ENCODE measurements at regions not wholly inside any gene's neighbourhood (a gene's known extent, or its start where the extent isn't known, plus 50 kb on each side); places are given as distances from the start of the nearest gene placed in this dataset.
"Not testable (repeated sequence)": the region's sequence is repeated elsewhere in the genome, so short reads cannot be mapped to it uniquely, and the experiment has no call there.

GRCh38 chr3:177495566-177495965 lies 298.3 kb upstream of the TBL1XR1 start:
- Histone ChIP-seq H3K4me3 (no peak overlapping the region), H3K9me3 (no peaks in the 10 kb centered on the region), H3K27me3 (no peaks in the 10 kb centered on the region), H3K36me3 (no peaks in the 10 kb centered on the region), H3K4me1 (ENCODE audit: insufficient read depth) (peaks cover 2% of the 10 kb centered on the region), H3K27ac (no peak overlapping the region)
- intact Hi-C loops (cut with DNase I): no loop called here
- DNase-seq: no peak
- TF ChIP-seq CTCF (IDR thresholded peaks at IDR 0.05): no peak
- TF ChIP-seq POLR2A (IDR thresholded peaks at IDR 0.05): no peak
- no peak for TF ChIP-seq EP300 (IDR thresholded peaks at IDR 0.05)

GRCh38 chr3:177498037-177498857 lies 301.0 kb upstream of the TBL1XR1 start:
- Histone ChIP-seq H3K27ac (no peak overlapping the region), H3K36me3 (no peaks in the 10 kb centered on the region), H3K4me1 (ENCODE audit: insufficient read depth) (no peaks in the 10 kb centered on the region), H3K27me3 (no peaks in the 10 kb centered on the region), H3K9me3 (no peaks in the 10 kb centered on the region), H3K4me3 (no peak overlapping the region)
- intact Hi-C loops (cut with DNase I): no loop called here
- no peak for DNase-seq
- no peak for TF ChIP-seq EP300 (IDR thresholded peaks at IDR 0.05)
- TF ChIP-seq POLR2A (IDR thresholded peaks at IDR 0.05): no peak
- no peak for TF ChIP-seq CTCF (IDR thresholded peaks at IDR 0.05)
- WGBS, 3 donors: 67 to 71% (median 70%) methylated on average over 5 of the region's 5 CpGs

- H3K27ac ChIP-seq: not testable (repeated sequence)
Observed at GRCh38 chr3:177499039-177499438, 301.8 kb upstream of the TBL1XR1 start.

GRCh38 chr3:177499779-177500423 lies 302.6 kb upstream of the TBL1XR1 start:
- Histone ChIP-seq H3K27ac (no peak overlapping the region), H3K27me3 (no peaks in the 10 kb centered on the region), H3K36me3 (no peaks in the 10 kb centered on the region), H3K4me1 (ENCODE audit: insufficient read depth) (no peaks in the 10 kb centered on the region), H3K9me3 (no peaks in the 10 kb centered on the region), H3K4me3 (no peak overlapping the region)
- intact Hi-C loops (cut with DNase I): no loop called here
- 75 to 83% (median 77%) methylated on average over 8 of the region's 8 CpGs for WGBS, 3 donors
- no peak for TF ChIP-seq POLR2A (IDR thresholded peaks at IDR 0.05)
- no peak for DNase-seq

More at GRCh38 chr3:177499039-177499438, 301.8 kb upstream of the TBL1XR1 start:
- H3K4me3 ChIP-seq; H3K27me3 ChIP-seq; H3K9me3 ChIP-seq; H3K4me1 ChIP-seq (ENCODE audit: insufficient read depth); intact Hi-C loops (cut with DNase I); H3K36me3 ChIP-seq; DNase-seq: not testable (repeated sequence)
- 93 to 96% (median 95%) methylated on average over 2 of the region's 2 CpGs for WGBS, 3 donors

GRCh38 chr3:177510693-177511216 lies 313.5 kb upstream of the TBL1XR1 start:
- no peak for TF ChIP-seq EP300 (IDR thresholded peaks at IDR 0.05)
- no peak for TF ChIP-seq POLR2A (IDR thresholded peaks at IDR 0.05)
- TF ChIP-seq CTCF (IDR thresholded peaks at IDR 0.05): no peak
- DNase-seq: no peak
- 78 to 86% (median 81%) methylated on average over 2 of the region's 2 CpGs for WGBS, 3 donors
- Histone ChIP-seq H3K4me3 (no peak overlapping the region), H3K27me3 (no peaks in the 10 kb centered on the region), H3K9me3 (no peaks in the 10 kb centered on the region), H3K36me3 (no peaks in the 10 kb centered on the region), H3K4me1 (ENCODE audit: insufficient read depth) (peaks cover 8% of the 10 kb centered on the region), H3K27ac (no peak overlapping the region)
- intact Hi-C loops (cut with DNase I): loop anchor here in 1 of 4 donors (10.0 kb wide), 1 partner anchor 316 kb away; the partner anchor contains the start of gene TBL1XR1

Data from ovary (tissue), 7 donors.